SK-N-SH treated with all-trans-retinoic acid at 6 μM for 48 hours (cell line): ENCODE measurements at regions not wholly inside any gene's neighbourhood (a gene's known extent, or its start where the extent isn't known, plus 50 kb on each side); places are given as distances from the start of the nearest gene placed in this dataset.

ENCODE experiments used
- ATAC-seq: fragments of 200-7000 bp; cut with Tn5 transposase; 3 replicates; pipeline ENCODE4 v1.9.1; 2020; ENCODE audit warnings: mild to moderate bottlenecking, moderate library complexity
- ARNTL ChIP-seq: fragments of 450-650 bp; formaldehyde crosslinking; IDR thresholded peaks from 2 replicates; pipeline ENCODE4 v1.5.0; 2020; ENCODE audit warnings: low read depth, mild to moderate bottlenecking, moderate library complexity, borderline replicate concordance
- BACH2 ChIP-seq: fragments of 250-450 bp; sonication (Bioruptor Pico); IDR thresholded peaks from 2 replicates; pipeline ENCODE4 v1.9.0; 2021; ENCODE audit warnings: mild to moderate bottlenecking, borderline replicate concordance
- CSDC2 ChIP-seq: fragments of 250-450 bp; sonication (Bioruptor Pico); IDR thresholded peaks from 2 replicates; pipeline ENCODE4 v1.5.0; 2020; ENCODE audit warnings: mild to moderate bottlenecking, moderate library complexity
- ESRRG ChIP-seq: fragments of 250-450 bp; sonication (Bioruptor Pico); IDR thresholded peaks from 2 replicates; pipeline ENCODE4 v1.6.1; 2021; ENCODE audit warnings: mild to moderate bottlenecking
- ISL1 ChIP-seq: fragments of 250-450 bp; sonication (Bioruptor Pico); IDR thresholded peaks from 2 replicates; pipeline ENCODE4 v2.1.2; 2022; ENCODE audit warnings: mild to moderate bottlenecking, moderate library complexity
- OSR1 ChIP-seq: fragments of 250-450 bp; sonication (Bioruptor Pico); IDR thresholded peaks from 2 replicates; pipeline ENCODE4 v1.8.0; 2022; ENCODE audit warnings: moderate library complexity, mild to moderate bottlenecking, inconsistent platforms
- PPARA ChIP-seq: fragments of 250-450 bp; sonication (Bioruptor Pico); IDR thresholded peaks from 2 replicates; pipeline ENCODE4 v1.5.0; 2020; ENCODE audit warnings: mild to moderate bottlenecking, borderline replicate concordance
- RARB ChIP-seq: fragments of 250-450 bp; sonication (Bioruptor Pico); IDR thresholded peaks from 2 replicates; pipeline ENCODE4 v1.8.0; 2021; ENCODE audit warnings: mild to moderate bottlenecking, moderate library complexity
- SNAI2 ChIP-seq: fragments of 250-450 bp; sonication (Bioruptor Pico); IDR thresholded peaks from 2 replicates; pipeline ENCODE4 v1.5.0; 2020; ENCODE audit warnings: mild to moderate bottlenecking, moderate library complexity
- TCF4 ChIP-seq: fragments of 250-450 bp; sonication (Bioruptor Pico); IDR thresholded peaks from 2 replicates; pipeline ENCODE4 v1.8.0; 2021; ENCODE audit warnings: mild to moderate bottlenecking, moderate library complexity, borderline replicate concordance
- TOX ChIP-seq: fragments of 250-450 bp; sonication (Bioruptor Pico); IDR thresholded peaks from 2 replicates; pipeline ENCODE4 v1.8.0; 2021; ENCODE audit warnings: mild to moderate bottlenecking, moderate library complexity, borderline replicate concordance
- ZC3H10 ChIP-seq: fragments of 250-450 bp; sonication (Bioruptor Pico); IDR thresholded peaks from 2 replicates; pipeline ENCODE4 v1.5.1; 2021; ENCODE audit warnings: mild to moderate bottlenecking, moderate library complexity
- ZFP30 ChIP-seq: fragments of 450-650 bp; formaldehyde crosslinking; IDR thresholded peaks from 2 replicates; pipeline ENCODE4 v1.5.0; 2022; ENCODE audit warnings: mild to moderate bottlenecking, moderate library complexity
- ZNF70 ChIP-seq: fragments of 450-650 bp; formaldehyde crosslinking; IDR thresholded peaks from 2 replicates; pipeline ENCODE4 v1.5.0; 2020; ENCODE audit warnings: mild to moderate bottlenecking, moderate library complexity
- ZNF8 ChIP-seq: fragments of 450-650 bp; formaldehyde crosslinking; IDR thresholded peaks from 2 replicates; pipeline ENCODE4 v1.5.0; 2020; ENCODE audit warnings: mild to moderate bottlenecking, moderate library complexity
- TF ChIP-seq, protein P1 (sequence below): fragments of 250-450 bp; sonication (Bioruptor Pico); IDR thresholded peaks from 2 replicates; pipeline ENCODE4 v1.5.1; 2020; ENCODE audit warnings: low read depth, mild to moderate bottlenecking, moderate library complexity
- TF ChIP-seq, protein P2 (sequence below): fragments of 250-450 bp; sonication (Bioruptor Pico); IDR thresholded peaks from 2 replicates; pipeline ENCODE4 v1.8.0; 2021; ENCODE audit warnings: low read depth, mild to moderate bottlenecking, moderate library complexity, borderline replicate concordance
- TF ChIP-seq, protein P3 (sequence below): fragments of 250-450 bp; sonication (Bioruptor Pico); IDR thresholded peaks from 2 replicates; pipeline ENCODE4 v1.8.0; 2020; ENCODE audit warnings: mild to moderate bottlenecking, moderate library complexity, borderline replicate concordance
- TF ChIP-seq, protein P4 (sequence below): fragments of 250-450 bp; sonication (Bioruptor Pico); IDR thresholded peaks from 2 replicates; pipeline ENCODE4 v1.5.0; 2020; ENCODE audit warnings: mild to moderate bottlenecking, moderate library complexity
- TF ChIP-seq, protein P5 (sequence below): fragments of 250-450 bp; sonication (Bioruptor Pico); IDR thresholded peaks from 2 replicates; pipeline ENCODE4 v1.5.1; 2021; ENCODE audit warnings: mild to moderate bottlenecking, moderate library complexity

DNA sequence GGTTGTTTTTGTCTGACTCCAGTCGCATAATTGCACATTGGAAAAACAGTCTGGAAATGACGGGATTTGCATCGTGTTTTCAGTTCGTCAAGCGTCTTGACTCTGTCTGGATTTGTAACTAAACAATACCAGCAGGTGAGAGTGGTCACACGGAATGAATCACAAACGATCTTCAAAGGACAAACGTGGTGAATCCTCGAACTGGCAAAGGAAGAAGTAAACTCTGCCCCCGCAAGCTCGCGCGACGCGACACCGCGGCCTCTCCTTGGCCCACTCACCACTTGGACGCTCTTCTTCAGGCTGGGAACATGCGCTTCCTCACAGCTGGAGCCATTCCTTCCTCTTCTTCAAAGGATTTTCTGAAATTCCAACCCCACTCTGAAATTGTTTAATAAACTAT is 352.6 kb downstream of the THBS2 start (continued):
- TF ChIP-seq, protein P1, sequence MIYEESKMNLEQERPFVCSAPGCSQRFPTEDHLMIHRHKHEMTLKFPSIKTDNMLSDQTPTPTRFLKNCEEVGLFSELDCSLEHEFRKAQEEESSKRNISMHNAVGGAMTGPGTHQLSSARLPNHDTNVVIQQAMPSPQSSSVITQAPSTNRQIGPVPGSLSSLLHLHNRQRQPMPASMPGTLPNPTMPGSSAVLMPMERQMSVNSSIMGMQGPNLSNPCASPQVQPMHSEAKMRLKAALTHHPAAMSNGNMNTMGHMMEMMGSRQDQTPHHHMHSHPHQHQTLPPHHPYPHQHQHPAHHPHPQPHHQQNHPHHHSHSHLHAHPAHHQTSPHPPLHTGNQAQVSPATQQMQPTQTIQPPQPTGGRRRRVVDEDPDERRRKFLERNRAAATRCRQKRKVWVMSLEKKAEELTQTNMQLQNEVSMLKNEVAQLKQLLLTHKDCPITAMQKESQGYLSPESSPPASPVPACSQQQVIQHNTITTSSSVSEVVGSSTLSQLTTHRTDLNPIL (CRISPR knock-in tag): no peak
- TF ChIP-seq ZC3H10: no peak

DNA sequence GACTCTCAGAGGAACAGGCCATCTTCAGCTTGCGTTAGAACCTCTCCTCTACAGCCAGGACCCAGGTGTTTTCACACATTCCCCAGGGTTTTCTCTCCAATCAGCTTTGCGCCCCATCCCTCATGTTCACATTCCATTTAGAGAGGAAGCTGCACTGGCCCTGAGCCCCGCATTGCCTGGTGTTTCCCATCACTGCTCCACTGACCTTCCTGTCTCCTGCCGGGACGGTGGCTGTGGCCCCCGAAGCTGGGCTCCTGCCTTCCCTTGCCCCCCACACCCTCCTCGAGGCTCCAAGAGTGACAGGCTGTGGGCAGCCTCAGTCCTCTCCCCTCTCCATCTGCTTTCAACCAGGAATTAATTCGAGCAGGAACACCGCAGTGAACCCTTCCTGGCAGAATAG is 357.3 kb downstream of the THBS2 start:
- ATAC-seq: no peak
- TF ChIP-seq ZNF8 (no peak), BACH2 (CRISPR knock-in tag) (no peak), SNAI2 (CRISPR knock-in tag) (no peak)
- TF ChIP-seq, protein P2, sequence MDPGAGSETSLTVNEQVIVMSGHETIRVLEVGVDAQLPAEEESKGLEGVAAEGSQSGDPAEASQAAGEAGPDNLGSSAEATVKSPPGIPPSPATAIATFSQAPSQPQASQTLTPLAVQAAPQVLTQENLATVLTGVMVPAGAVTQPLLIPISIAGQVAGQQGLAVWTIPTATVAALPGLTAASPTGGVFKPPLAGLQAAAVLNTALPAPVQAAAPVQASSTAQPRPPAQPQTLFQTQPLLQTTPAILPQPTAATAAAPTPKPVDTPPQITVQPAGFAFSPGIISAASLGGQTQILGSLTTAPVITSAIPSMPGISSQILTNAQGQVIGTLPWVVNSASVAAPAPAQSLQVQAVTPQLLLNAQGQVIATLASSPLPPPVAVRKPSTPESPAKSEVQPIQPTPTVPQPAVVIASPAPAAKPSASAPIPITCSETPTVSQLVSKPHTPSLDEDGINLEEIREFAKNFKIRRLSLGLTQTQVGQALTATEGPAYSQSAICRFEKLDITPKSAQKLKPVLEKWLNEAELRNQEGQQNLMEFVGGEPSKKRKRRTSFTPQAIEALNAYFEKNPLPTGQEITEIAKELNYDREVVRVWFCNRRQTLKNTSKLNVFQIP (CRISPR knock-in tag): no peak
- TF ChIP-seq, all 23 proteins: peak for 0

DNA sequence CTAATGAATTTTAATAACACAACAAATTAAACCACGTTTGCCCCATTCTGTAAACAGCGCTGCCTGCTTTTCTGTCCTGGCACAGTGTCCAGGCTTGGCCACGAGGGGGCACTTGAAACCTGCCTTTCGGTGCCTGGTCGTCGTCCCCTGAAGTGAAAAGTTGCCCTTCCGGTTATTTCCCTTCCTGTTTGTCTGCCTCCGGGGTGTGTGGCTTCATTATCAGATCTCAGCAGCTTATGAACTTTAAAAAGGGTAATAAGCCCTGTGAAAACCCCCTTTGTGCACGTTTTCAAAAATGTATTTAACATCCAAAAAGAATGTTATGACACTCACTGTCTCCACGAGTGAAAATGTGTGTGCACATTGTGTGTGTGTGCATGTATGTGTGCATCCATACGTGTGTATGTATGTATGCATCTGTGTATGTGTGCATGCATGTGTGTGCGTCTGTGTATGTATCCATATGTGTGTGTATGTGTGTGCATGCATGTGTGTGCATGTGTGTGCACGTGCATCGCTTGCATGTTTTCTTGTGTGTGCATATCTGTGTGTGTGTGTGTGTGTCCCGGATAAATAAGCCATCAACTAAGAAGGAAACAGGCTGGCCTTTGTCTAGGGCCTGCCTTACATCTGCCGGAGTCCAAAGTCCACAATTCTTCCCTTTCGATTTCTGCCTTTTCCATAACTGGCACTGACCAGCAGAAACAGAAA is 358.4 kb downstream of the THBS2 start:
- ATAC-seq: peak; percentile 97
- TF ChIP-seq ESRRG (CRISPR knock-in tag) (no peak), ZNF70 (no peak)
- TF ChIP-seq, protein P3, sequence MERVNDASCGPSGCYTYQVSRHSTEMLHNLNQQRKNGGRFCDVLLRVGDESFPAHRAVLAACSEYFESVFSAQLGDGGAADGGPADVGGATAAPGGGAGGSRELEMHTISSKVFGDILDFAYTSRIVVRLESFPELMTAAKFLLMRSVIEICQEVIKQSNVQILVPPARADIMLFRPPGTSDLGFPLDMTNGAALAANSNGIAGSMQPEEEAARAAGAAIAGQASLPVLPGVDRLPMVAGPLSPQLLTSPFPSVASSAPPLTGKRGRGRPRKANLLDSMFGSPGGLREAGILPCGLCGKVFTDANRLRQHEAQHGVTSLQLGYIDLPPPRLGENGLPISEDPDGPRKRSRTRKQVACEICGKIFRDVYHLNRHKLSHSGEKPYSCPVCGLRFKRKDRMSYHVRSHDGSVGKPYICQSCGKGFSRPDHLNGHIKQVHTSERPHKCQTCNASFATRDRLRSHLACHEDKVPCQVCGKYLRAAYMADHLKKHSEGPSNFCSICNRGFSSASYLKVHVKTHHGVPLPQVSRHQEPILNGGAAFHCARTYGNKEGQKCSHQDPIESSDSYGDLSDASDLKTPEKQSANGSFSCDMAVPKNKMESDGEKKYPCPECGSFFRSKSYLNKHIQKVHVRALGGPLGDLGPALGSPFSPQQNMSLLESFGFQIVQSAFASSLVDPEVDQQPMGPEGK (CRISPR knock-in tag): no peak
- TF ChIP-seq, all 23 proteins: peak for 0

DNA sequence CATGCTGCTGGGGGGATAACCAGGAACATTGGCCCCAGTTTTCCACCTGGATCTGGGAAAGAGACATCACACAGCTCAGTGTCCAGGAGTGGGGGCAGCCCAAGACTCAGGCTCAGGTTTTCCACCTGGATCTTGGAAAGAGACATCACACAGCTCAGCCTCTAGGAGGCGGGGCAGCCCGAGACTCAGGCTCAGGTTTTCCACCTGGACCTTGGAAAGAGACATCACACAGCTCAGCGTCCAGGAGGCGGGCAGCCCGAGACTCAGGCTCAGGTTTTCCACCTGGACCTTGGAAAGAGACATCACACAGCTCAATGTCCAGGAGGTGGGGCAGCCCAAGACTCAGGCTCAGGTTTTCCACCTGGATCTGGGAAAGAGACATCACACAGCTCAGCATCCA is 361.6 kb downstream of the THBS2 start:
- TF ChIP-seq ARNTL (CRISPR knock-in tag): no peak
- TF ChIP-seq ZNF8: no peak
- TF ChIP-seq TOX (CRISPR knock-in tag): no peak
- TF ChIP-seq ZC3H10: no peak
- TF ChIP-seq SNAI2 (CRISPR knock-in tag): no peak
- no peak for TF ChIP-seq ISL1
- TF ChIP-seq BACH2 (CRISPR knock-in tag): no peak
- no peak for TF ChIP-seq PPARA (CRISPR knock-in tag)
- TF ChIP-seq, protein P2 (CRISPR knock-in tag): no peak
- no peak for TF ChIP-seq TCF4 (CRISPR knock-in tag)
- TF ChIP-seq CSDC2 (CRISPR knock-in tag): no peak
- TF ChIP-seq, protein P4, sequence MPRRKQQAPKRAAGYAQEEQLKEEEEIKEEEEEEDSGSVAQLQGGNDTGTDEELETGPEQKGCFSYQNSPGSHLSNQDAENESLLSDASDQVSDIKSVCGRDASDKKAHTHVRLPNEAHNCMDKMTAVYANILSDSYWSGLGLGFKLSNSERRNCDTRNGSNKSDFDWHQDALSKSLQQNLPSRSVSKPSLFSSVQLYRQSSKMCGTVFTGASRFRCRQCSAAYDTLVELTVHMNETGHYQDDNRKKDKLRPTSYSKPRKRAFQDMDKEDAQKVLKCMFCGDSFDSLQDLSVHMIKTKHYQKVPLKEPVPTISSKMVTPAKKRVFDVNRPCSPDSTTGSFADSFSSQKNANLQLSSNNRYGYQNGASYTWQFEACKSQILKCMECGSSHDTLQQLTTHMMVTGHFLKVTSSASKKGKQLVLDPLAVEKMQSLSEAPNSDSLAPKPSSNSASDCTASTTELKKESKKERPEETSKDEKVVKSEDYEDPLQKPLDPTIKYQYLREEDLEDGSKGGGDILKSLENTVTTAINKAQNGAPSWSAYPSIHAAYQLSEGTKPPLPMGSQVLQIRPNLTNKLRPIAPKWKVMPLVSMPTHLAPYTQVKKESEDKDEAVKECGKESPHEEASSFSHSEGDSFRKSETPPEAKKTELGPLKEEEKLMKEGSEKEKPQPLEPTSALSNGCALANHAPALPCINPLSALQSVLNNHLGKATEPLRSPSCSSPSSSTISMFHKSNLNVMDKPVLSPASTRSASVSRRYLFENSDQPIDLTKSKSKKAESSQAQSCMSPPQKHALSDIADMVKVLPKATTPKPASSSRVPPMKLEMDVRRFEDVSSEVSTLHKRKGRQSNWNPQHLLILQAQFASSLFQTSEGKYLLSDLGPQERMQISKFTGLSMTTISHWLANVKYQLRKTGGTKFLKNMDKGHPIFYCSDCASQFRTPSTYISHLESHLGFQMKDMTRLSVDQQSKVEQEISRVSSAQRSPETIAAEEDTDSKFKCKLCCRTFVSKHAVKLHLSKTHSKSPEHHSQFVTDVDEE (CRISPR knock-in tag): no peak
- no peak for TF ChIP-seq ZFP30 (CRISPR knock-in tag)
- TF ChIP-seq OSR1 (CRISPR knock-in tag): no peak
- TF ChIP-seq RARB: no peak
- TF ChIP-seq, protein P3 (CRISPR knock-in tag): no peak
- TF ChIP-seq, protein P1 (CRISPR knock-in tag): no peak
- no peak for TF ChIP-seq ZNF70
- TF ChIP-seq, protein P5, sequence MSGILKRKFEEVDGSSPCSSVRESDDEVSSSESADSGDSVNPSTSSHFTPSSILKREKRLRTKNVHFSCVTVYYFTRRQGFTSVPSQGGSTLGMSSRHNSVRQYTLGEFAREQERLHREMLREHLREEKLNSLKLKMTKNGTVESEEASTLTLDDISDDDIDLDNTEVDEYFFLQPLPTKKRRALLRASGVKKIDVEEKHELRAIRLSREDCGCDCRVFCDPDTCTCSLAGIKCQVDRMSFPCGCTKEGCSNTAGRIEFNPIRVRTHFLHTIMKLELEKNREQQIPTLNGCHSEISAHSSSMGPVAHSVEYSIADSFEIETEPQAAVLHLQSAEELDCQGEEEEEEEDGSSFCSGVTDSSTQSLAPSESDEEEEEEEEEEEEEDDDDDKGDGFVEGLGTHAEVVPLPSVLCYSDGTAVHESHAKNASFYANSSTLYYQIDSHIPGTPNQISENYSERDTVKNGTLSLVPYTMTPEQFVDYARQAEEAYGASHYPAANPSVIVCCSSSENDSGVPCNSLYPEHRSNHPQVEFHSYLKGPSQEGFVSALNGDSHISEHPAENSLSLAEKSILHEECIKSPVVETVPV (CRISPR knock-in tag): no peak

More for the DNA sequence above, 361.6 kb downstream of the THBS2 start:
- ATAC-seq: no peak
